GM21737 (cell line): ENCODE measurements at regions not wholly inside any gene's neighbourhood (a gene's known extent, or its start where the extent isn't known, plus 50 kb on each side); places are given as distances from the start of the nearest gene placed in this dataset.
"Not testable (repeated sequence)": the region's sequence is repeated elsewhere in the genome, so short reads cannot be mapped to it uniquely, and the experiment has no call there.

Source experiments
- ATAC-seq: cut with Tn5 transposase; IDR thresholded peaks from one replicate; pipeline ENCODE4 v1.9.1; 2021; ENCODE audit warnings: mild to moderate bottlenecking, moderate library complexity; ENCODE audit not compliant: unreplicated experiment

GRCh38 chr6:139531148-139532115 lies 157.0 kb upstream of the CITED2 start:
- no peak for ATAC-seq

- ATAC-seq = no peak
Observed at GRCh38 chr6:139530561-139530960, 156.1 kb upstream of the CITED2 start.

DNA sequence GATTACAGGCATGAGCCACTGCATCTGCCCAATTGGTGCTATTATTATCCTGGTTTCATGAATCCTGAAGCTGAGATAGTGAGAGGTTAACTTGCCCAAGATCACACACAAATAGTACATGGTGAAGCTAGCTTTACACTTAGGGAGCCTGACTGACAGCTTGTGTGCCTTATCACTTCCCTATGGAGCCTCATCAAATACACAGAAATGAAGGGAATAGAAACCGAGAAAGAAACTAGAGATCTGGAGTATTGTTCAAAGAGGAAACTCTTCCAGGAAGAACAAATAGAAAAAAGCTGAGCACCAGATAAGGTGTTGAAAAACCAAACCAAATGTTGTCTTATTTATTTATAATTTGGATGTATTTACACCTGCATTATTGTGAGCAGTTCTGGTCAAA lies 155.0 kb upstream of the CITED2 start:
- ATAC-seq = no peak

- ATAC-seq = no peak
Observed at GRCh38 chr6:139528471-139528870, 154.0 kb upstream of the CITED2 start.

DNA sequence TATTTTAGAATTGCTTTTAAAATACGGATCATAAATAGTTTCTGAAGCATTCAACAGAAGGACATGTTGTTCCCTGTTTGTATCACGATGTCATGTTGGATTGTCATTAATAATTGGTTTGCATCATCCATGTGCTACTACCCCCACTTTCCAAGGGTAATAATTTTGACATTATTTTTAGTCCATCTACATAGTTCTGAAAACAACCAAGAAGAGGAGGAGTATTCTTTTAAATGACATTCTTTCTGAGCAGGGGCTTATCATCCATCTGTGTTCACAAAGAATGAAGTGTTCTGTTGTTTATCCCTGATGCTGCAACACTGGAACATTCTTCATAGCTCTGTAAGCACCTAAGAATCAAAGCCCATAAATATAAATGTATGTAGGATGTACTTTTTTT lies 151.0 kb upstream of the CITED2 start:
- no peak for ATAC-seq

DNA sequence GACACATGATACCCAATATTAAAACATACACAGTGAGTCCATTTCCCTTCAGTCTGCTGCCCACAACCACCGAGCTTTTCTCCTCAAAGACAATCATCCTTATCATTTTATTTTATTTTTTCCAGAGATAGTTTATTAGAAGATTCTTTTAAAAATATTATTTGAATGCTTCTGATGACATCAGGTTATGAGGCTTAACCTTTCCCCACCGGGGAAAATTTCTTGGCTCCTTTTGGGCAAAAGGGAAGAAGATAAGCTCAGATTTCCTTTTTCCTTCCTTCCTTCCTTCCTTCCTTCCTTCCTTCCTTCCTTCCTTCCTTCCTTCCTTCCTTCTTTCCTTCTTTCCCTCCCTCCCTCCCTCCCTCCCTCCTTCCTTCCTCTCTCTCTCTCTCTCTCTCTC lies 149.5 kb upstream of the CITED2 start:
- ATAC-seq = no peak

- no peak for ATAC-seq
Observed at GRCh38 chr6:139522511-139523220, 148.2 kb upstream of the CITED2 start.

GRCh38 chr6:139521338-139521737 lies 146.9 kb upstream of the CITED2 start:
- ATAC-seq = no peak

DNA sequence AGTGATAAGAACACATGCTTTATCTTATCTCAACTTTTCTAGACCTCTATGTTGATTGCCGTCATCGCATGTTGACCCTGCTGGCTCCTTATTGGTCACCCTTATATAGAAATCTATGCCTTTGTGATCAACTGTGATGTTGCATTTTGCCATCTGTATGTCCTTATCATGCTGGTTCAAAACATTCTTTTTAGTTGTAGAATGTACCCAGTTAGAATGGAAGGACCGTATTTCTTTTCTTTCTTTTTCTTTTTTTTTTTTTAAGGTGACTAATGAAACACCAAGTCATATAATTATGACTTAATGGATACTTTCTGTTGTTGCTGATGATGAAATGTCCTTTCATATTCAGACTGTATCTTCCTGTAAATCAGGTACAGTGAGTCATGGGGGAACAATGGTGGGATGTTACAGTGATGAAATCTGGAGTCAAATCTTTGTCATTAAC lies 145.9 kb upstream of the CITED2 start:
- no peak for ATAC-seq

GRCh38 chr6:139519571-139520031 lies 145.2 kb upstream of the CITED2 start:
- ATAC-seq = no peak

DNA sequence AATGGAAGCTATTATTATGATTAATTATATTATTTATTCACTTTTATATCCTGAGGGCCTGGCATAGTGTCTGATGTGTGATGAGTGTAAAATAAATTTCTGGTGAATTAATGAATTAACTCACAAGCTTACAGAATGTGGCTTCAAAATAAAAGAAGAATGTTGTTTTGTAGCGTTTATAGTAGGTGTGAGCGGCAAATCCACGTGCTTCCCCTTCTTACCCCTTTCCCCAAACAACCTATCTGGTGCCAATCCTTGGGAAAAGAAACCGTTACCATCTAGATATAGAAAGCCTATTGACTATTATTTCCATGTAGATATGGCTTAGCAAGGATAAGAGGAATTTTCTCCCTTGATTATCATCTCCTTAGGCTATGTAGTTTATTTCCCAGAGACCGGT lies 144.6 kb upstream of the CITED2 start:
- ATAC-seq = no peak

- no peak for ATAC-seq
Observed at GRCh38 chr6:139518556-139519091, 144.2 kb upstream of the CITED2 start.

DNA sequence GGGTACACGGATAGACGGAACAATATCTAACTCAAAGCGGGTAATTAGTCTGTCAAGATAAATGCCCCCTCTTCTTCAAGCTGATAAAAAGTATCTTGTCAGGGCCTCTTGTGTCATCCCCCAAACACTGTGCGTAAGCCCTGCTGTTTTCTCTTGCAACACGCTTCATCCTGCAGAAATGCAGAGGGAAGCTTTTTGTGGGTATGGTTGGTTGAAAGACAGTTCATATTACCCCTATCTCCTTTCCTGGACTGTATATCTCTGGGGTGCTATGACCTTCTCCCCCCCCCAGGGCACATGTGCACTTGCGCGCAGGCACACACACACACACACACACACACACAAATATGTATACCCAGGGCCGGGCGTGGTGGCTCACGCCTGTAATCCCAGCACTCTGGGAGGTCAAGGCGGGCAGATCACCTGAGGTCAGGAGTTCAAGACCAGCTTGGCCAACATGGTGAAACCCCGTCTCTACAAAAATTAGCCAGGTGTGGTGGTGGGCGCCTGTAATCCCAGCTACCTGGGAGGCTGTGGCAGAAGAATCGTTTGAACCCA lies 143.6 kb upstream of the CITED2 start:
- not testable (repeated sequence) for ATAC-seq

- no peak for ATAC-seq
Observed at GRCh38 chr6:139515511-139515910, 141.1 kb upstream of the CITED2 start.

GRCh38 chr6:139514819-139515218 lies 140.4 kb upstream of the CITED2 start:
- ATAC-seq = no peak

- ATAC-seq = no peak
Observed at GRCh38 chr6:139510040-139510790, 135.8 kb upstream of the CITED2 start.

DNA sequence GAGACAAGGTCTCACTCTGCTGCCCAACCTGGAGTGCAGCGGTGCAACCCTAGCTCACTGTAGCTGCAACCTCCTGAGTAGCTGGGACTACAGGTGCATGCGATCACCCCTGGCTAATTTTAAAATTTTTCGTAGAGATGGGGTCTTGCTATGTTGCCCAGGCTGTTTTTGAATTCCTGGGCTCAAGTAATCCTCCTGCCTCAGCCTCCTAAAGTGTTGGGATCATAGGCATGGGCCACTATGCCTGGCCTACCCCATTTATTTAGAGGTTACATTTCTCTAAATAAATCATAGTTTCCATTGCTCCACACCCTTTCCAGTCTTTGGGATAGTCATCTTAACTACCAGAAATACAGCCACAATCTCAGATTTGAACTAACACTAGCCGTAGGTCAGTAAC lies 134.7 kb upstream of the CITED2 start:
- ATAC-seq = no peak

- ATAC-seq = no peak
Observed at GRCh38 chr6:139508576-139508975, 134.1 kb upstream of the CITED2 start.

- ATAC-seq = no peak
Observed at GRCh38 chr6:139508023-139508422, 133.6 kb upstream of the CITED2 start.

GRCh38 chr6:139500977-139501376 lies 126.5 kb upstream of the CITED2 start:
- no peak for ATAC-seq

- ATAC-seq = no peak
Observed at GRCh38 chr6:139498715-139499114, 124.3 kb upstream of the CITED2 start.
